Mesendoderm (in vitro differentiated cells): ENCODE measurements at regions not wholly inside any gene's neighbourhood (a gene's known extent, or its start where the extent isn't known, plus 50 kb on each side); places are given as distances from the start of the nearest gene placed in this dataset.

Experiments used
- DNase-seq: peaks from one replicate; pipeline ENCODE4 v3.0.0; 2013
- H2AK5ac ChIP-seq: 2 replicates; pipeline ENCODE4 v1.6.1; 2013; ENCODE audit warnings: low read length, inconsistent platforms
- H2BK120ac ChIP-seq: 2 replicates; pipeline ENCODE4 v1.6.1; 2013; ENCODE audit warnings: low read depth, mild to moderate bottlenecking, low read length, moderate library complexity, mixed read lengths
- H2BK15ac ChIP-seq: replicated peaks from 2 replicates; pipeline ENCODE4 v1.6.1; 2013; ENCODE audit warnings: low read depth, mild to moderate bottlenecking, moderate library complexity
- H2BK5ac ChIP-seq: 2 replicates; pipeline ENCODE4 v1.6.1; 2013; ENCODE audit warnings: low read length, inconsistent platforms
- H3K18ac ChIP-seq: 2 replicates; pipeline ENCODE4 v1.6.1; 2013; ENCODE audit warnings: mild to moderate bottlenecking, low read length, mixed read lengths
- H3K23ac ChIP-seq: one replicate; pipeline ENCODE4 v1.6.1; 2013; ENCODE audit warnings: low read length
- H3K27ac ChIP-seq: 2 replicates; pipeline ENCODE4 v1.5.1; 2013; ENCODE audit warnings: low read depth, mild to moderate bottlenecking, inconsistent platforms, low read length, moderate library complexity
- H3K27me3 ChIP-seq: 2 replicates; pipeline ENCODE4 v1.6.1; 2013; ENCODE audit warnings: low read length, control low read depth, mild to moderate bottlenecking, inconsistent platforms; ENCODE audit not compliant: insufficient read depth, poor library complexity
- H3K36me3 ChIP-seq: 2 replicates; pipeline ENCODE4 v1.6.1; 2013; ENCODE audit warnings: low read length, inconsistent platforms; ENCODE audit not compliant: control insufficient read depth, insufficient read depth
- H3K4ac ChIP-seq: one replicate; pipeline ENCODE4 v1.6.1; 2013; ENCODE audit warnings: low read depth, mild to moderate bottlenecking, low read length, moderate library complexity
- H3K4me1 ChIP-seq: 2 replicates; pipeline ENCODE4 v1.6.1; 2013; ENCODE audit warnings: low read depth, low read length, inconsistent platforms; ENCODE audit not compliant: control insufficient read depth
- H3K4me2 ChIP-seq: 2 replicates; pipeline ENCODE4 v1.6.1; 2013; ENCODE audit warnings: low read length
- H3K4me3 ChIP-seq: 2 replicates; pipeline ENCODE4 v1.5.1; 2013; ENCODE audit warnings: mild to moderate bottlenecking, low read length
- H3K56ac ChIP-seq: one replicate; pipeline ENCODE4 v1.6.1; 2013; ENCODE audit warnings: low read length
- H3K79me1 ChIP-seq: 2 replicates; pipeline ENCODE4 v1.6.1; 2013; ENCODE audit warnings: low read length, inconsistent platforms
- H3K79me2 ChIP-seq: 2 replicates; pipeline ENCODE4 v1.6.1; 2013; ENCODE audit warnings: mild to moderate bottlenecking, low read length; ENCODE audit not compliant: control insufficient read depth, insufficient read depth
- H3K9ac ChIP-seq: 2 replicates; pipeline ENCODE4 v1.6.1; 2013; ENCODE audit warnings: low read length, inconsistent platforms
- H4K5ac ChIP-seq: one replicate; pipeline ENCODE4 v1.6.1; 2013; ENCODE audit warnings: low read length
- H4K8ac ChIP-seq: one replicate; pipeline ENCODE4 v1.6.1; 2013; ENCODE audit warnings: low read depth, mild to moderate bottlenecking, control low read depth, low read length, moderate library complexity
- WGBS: extraction: QIAGEN DNeasy Blood & Tissue Kit; methylation state at CpG from one replicate; pipeline ENCODE4 v1.1.7; 2013; ENCODE audit warnings: low lambda C conversion rate, missing lambda C conversion rate; ENCODE audit not compliant: insufficient coverage; ENCODE audit errors: extremely low coverage; 5-methylcytosine and 5-hydroxymethylcytosine counted together

DNA sequence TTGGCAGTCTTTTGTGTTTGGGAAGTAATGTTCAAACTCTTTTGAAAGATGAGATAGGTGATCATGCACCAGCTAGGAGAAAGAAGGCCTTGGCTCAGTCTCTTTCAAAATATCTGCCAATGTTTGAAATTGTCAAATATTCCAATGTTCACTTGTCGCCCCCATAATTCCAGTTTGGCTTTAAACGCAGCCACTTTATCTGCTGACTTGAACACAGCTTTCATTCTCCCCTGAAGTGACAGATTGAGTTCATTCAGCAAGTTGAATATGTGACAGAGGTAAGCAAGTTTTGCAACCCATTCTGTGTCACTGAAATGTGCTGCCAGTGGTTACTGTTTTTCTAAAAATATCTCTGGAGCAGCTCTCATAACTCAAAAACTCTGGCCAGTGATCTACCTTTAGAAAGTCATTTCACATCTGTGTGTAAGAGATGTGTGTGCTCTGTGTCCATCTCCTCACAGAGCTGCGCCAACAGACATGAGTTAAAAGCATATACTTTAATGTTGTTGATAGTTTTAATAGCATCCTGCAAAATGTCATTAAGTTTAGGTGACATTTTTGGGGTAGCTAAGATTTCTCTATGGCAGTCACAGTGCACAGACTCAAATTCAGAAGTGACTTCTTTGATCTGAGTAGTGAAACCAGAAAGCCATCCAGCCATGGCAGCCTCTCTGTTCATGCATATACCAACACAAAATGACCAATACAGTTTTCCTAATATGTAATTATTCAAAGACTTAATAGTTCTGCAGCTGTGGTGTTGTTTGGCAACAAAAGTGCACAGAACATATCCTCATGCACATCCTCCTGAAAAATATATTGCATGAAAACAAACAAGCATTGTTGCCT lies 614.3 kb upstream of the MIS18BP1 start:
- no peak overlapping the region for H3K4me3 ChIP-seq
- no peak overlapping the region for H4K5ac ChIP-seq
- H3K18ac ChIP-seq, result no peak overlapping the region
- no peak overlapping the region for H2BK15ac ChIP-seq
- H3K27ac ChIP-seq, result no peak overlapping the region
- no peak overlapping the region for H3K23ac ChIP-seq
- no peaks in the 10 kb centered on the region for H3K27me3 ChIP-seq
- no peak overlapping the region for H2BK5ac ChIP-seq
- H4K8ac ChIP-seq, result no peak overlapping the region
- no peak overlapping the region for H3K4me2 ChIP-seq
- H2BK120ac ChIP-seq, result no peak overlapping the region
- H3K56ac ChIP-seq, result no peak overlapping the region
- H3K4ac ChIP-seq, result no peak overlapping the region
- H3K79me2 ChIP-seq, result no peaks in the 10 kb centered on the region
- H3K36me3 ChIP-seq, result no peaks in the 10 kb centered on the region
- no peak overlapping the region for H2AK5ac ChIP-seq
- no peak for DNase-seq
- no CpG with 5 or more reads among the region's 3 CpGs for WGBS
- no peak overlapping the region for H3K9ac ChIP-seq
- no peaks in the 10 kb centered on the region for H3K4me1 ChIP-seq
- H3K79me1 ChIP-seq, result no peaks in the 10 kb centered on the region

DNA sequence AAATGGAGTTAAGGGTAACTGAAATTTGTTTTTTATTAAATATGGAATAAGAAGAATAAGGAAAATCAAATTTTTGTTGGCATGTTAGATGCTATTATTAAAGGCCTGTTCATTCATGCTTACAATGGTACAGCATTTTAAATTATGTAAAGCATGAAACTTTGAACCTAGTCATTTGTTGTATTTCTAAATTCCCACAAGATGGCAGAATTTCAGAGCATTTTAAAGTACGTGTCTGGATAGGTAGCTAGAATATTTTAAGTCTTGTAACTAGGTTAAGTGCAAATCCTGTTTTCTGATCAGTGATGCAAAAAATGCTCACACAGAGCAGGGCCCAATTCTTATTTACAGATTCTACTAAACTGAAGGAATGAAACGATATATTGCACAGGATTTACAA lies 585.6 kb upstream of the MIS18BP1 start:
- no peak overlapping the region for H3K23ac ChIP-seq
- H2BK15ac ChIP-seq, result no peak overlapping the region
- H3K79me2 ChIP-seq, result no peaks in the 10 kb centered on the region
- H3K4me1 ChIP-seq, result no peaks in the 10 kb centered on the region
- no peaks in the 10 kb centered on the region for H3K27me3 ChIP-seq
- no peak overlapping the region for H4K8ac ChIP-seq
- H3K9ac ChIP-seq, result no peak overlapping the region
- H2AK5ac ChIP-seq, result no peak overlapping the region
- no peak overlapping the region for H3K18ac ChIP-seq
- H2BK120ac ChIP-seq, result no peak overlapping the region
- no peak overlapping the region for H3K27ac ChIP-seq
- no peaks in the 10 kb centered on the region for H3K79me1 ChIP-seq
- H3K36me3 ChIP-seq, result no peaks in the 10 kb centered on the region
- no peak overlapping the region for H2BK5ac ChIP-seq
- peak; percentile 22 for DNase-seq
- H3K4ac ChIP-seq, result no peak overlapping the region
- H3K4me2 ChIP-seq, result no peak overlapping the region
- WGBS, result no CpG with 5 or more reads among the region's 2 CpGs
- H3K56ac ChIP-seq, result no peak overlapping the region
- no peak overlapping the region for H3K4me3 ChIP-seq
- no peak overlapping the region for H4K5ac ChIP-seq

DNA sequence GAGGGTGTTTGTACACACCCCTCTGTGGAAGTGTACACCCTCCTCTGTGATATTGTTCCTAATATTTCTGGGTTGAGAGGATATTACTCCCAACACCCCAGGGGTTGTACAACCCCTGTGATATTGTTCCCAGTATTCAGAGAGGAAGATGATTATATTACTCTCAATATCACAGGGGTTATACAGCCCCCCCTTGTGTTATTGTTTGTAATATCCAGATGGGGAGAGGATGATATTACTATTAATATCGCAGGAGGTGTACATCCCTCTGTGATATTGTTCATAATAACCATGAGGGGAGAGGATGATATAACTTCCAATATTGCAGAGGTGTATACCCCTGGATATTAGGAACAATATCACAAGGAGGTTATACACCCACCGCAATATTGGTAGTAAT lies 566.1 kb upstream of the MIS18BP1 start:
- H2AK5ac ChIP-seq, result no peak overlapping the region
- H3K4ac ChIP-seq, result no peak overlapping the region
- no peak overlapping the region for H2BK15ac ChIP-seq
- H4K5ac ChIP-seq, result no peak overlapping the region
- no peak overlapping the region for H3K4me2 ChIP-seq
- H3K79me2 ChIP-seq, result no peaks in the 10 kb centered on the region
- no peaks in the 10 kb centered on the region for H3K36me3 ChIP-seq
- no peak overlapping the region for H3K56ac ChIP-seq
- no peak overlapping the region for H2BK5ac ChIP-seq
- H3K4me1 ChIP-seq, result no peaks in the 10 kb centered on the region
- no peaks in the 10 kb centered on the region for H3K79me1 ChIP-seq
- H3K27ac ChIP-seq, result no peak overlapping the region
- H3K18ac ChIP-seq, result no peak overlapping the region
- no peak for DNase-seq
- H3K27me3 ChIP-seq, result no peaks in the 10 kb centered on the region
- H2BK120ac ChIP-seq, result no peak overlapping the region
- no peak overlapping the region for H4K8ac ChIP-seq
- no peak overlapping the region for H3K4me3 ChIP-seq
- H3K23ac ChIP-seq, result no peak overlapping the region
- H3K9ac ChIP-seq, result no peak overlapping the region
- WGBS, result no CpG with 5 or more reads among the region's 2 CpGs

DNA sequence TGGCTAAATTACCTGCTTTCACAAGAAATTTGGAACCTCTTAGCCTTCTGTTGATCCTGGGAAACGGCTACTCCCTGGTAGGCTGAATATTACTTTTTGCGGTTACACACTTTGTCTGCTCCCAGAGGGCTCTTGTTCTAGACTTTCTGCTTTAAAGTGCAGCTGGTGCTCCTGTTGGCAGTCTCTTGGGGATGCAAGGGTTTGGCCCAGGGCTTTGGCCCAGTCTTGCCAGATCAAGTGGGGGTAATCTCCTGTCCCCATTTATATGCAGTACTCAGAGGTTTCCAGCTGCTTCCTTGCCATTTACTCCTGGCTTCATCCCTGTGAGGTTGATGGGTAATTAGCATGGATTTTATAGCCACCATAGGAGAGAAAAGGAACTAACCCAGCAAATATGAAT lies 558.2 kb upstream of the MIS18BP1 start:
- no peak overlapping the region for H2AK5ac ChIP-seq
- WGBS, result no CpG with 5 or more reads among the region's 2 CpGs

DNA sequence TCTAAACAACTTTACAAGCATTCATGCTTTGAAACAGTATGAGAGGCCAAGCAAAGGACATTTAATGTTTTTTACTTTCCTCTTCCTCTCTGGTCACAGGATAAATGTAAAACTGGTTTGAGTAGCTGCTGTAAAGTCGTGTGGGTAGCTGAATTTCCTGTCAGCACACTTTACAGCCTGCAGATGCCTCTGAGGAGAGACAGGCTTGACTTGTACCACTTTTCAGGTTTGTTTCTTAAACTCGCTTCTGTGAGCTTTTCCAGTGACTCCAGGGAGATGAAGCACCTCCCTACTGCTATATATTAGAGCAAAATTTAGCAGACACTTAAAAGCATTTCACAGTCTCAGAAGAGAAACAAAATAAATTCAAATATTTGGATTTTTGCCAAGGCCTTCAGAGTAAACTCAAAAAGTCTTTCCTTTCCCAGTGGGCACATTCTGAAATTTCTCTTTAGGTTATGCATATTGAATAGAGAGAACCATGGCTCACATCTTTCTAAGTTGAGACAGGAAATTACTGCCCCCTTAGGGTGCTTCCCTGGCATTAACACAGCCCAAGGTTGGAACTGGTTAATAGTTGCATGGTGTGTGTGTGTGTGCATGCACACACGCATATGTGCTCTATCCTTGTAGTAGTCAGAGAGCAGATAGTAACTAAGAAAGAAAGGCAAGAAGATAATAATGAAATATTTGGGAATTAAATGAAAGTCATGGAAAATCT lies 557.3 kb upstream of the MIS18BP1 start:
- H2BK5ac ChIP-seq, result no peak overlapping the region
- H3K18ac ChIP-seq, result no peak overlapping the region
- no peak overlapping the region for H2AK5ac ChIP-seq
- no peak overlapping the region for H2BK15ac ChIP-seq
- H3K79me2 ChIP-seq, result no peaks in the 10 kb centered on the region
- H3K4ac ChIP-seq, result no peak overlapping the region
- H3K56ac ChIP-seq, result no peak overlapping the region
- no peaks in the 10 kb centered on the region for H3K27me3 ChIP-seq
- no peak overlapping the region for H3K9ac ChIP-seq
- H3K4me1 ChIP-seq, result no peaks in the 10 kb centered on the region
- H3K79me1 ChIP-seq, result no peaks in the 10 kb centered on the region
- H3K4me2 ChIP-seq, result no peak overlapping the region
- H3K23ac ChIP-seq, result no peak overlapping the region
- DNase-seq, result peak; percentile 40
- no peaks in the 10 kb centered on the region for H3K36me3 ChIP-seq
- H3K27ac ChIP-seq, result no peak overlapping the region
- H4K5ac ChIP-seq, result no peak overlapping the region
- no peak overlapping the region for H3K4me3 ChIP-seq
- H4K8ac ChIP-seq, result no peak overlapping the region
- no CpG with 5 or more reads among the region's 3 CpGs for WGBS
- H2BK120ac ChIP-seq, result no peak overlapping the region

More for the DNA sequence above, 558.2 kb upstream of the MIS18BP1 start:
- no peak overlapping the region for H3K56ac ChIP-seq
- H3K27ac ChIP-seq, result no peak overlapping the region
- H3K27me3 ChIP-seq, result no peaks in the 10 kb centered on the region
- H3K4me1 ChIP-seq, result no peaks in the 10 kb centered on the region
- H2BK120ac ChIP-seq, result no peak overlapping the region
- H2BK5ac ChIP-seq, result no peak overlapping the region
- H3K18ac ChIP-seq, result no peak overlapping the region
- H3K4me2 ChIP-seq, result no peak overlapping the region
- no peak for DNase-seq
- H3K4me3 ChIP-seq, result no peak overlapping the region
- H3K36me3 ChIP-seq, result no peaks in the 10 kb centered on the region
- H2BK15ac ChIP-seq, result no peak overlapping the region
- H4K5ac ChIP-seq, result no peak overlapping the region
- no peaks in the 10 kb centered on the region for H3K79me1 ChIP-seq
- no peaks in the 10 kb centered on the region for H3K79me2 ChIP-seq
- H3K4ac ChIP-seq, result no peak overlapping the region
- no peak overlapping the region for H4K8ac ChIP-seq
- H3K9ac ChIP-seq, result no peak overlapping the region
- H3K23ac ChIP-seq, result no peak overlapping the region
